Glutamatergic neuron (in vitro differentiated cells): ENCODE measurements at regions not wholly inside any gene's neighbourhood (a gene's known extent, or its start where the extent isn't known, plus 50 kb on each side); places are given as distances from the start of the nearest gene placed in this dataset.

Experiments
- DNase-seq: peaks from one replicate; pipeline ENCODE4 v3.0.0; 2022
- H3K27ac Mint-ChIP-seq: one replicate; pipeline ENCODE4 v1.8.0; 2020; ENCODE audit warnings: mild to moderate bottlenecking, mixed read lengths, inconsistent platforms; ENCODE audit not compliant: unreplicated experiment
- H3K27me3 Mint-ChIP-seq: one replicate; pipeline ENCODE4 v1.8.0; 2020; ENCODE audit warnings: mild to moderate bottlenecking, moderate library complexity, mixed read lengths, inconsistent platforms; ENCODE audit not compliant: unreplicated experiment
- H3K36me3 Mint-ChIP-seq: one replicate; pipeline ENCODE4 v1.8.0; 2020; ENCODE audit warnings: mild to moderate bottlenecking, mixed read lengths, inconsistent platforms; ENCODE audit not compliant: unreplicated experiment
- H3K4me1 Mint-ChIP-seq: one replicate; pipeline ENCODE4 v1.8.0; 2020; ENCODE audit warnings: mild to moderate bottlenecking, low read depth, mixed read lengths, inconsistent platforms; ENCODE audit not compliant: unreplicated experiment
- H3K4me3 Mint-ChIP-seq: one replicate; pipeline ENCODE4 v1.8.0; 2020; ENCODE audit warnings: mild to moderate bottlenecking, mixed read lengths, inconsistent platforms; ENCODE audit not compliant: unreplicated experiment
- H3K9me3 Mint-ChIP-seq: one replicate; pipeline ENCODE4 v1.8.0; 2020; ENCODE audit warnings: mild to moderate bottlenecking, moderate library complexity, mixed read lengths, inconsistent platforms; ENCODE audit not compliant: unreplicated experiment
- CTCF ChIP-seq: fragments of 200-600 bp; sonication (generic); IDR thresholded peaks from one replicate; pipeline ENCODE4 v1.5.0; 2021; ENCODE audit not compliant: partially characterized antibody, unreplicated experiment

- no peak for TF ChIP-seq CTCF
- H3K4me1 Mint-ChIP-seq, result peaks cover 2% of the 10 kb centered on the region
- H3K9me3 Mint-ChIP-seq, result peaks cover 3% of the 10 kb centered on the region
- peaks cover 14% of the 10 kb centered on the region for H3K36me3 Mint-ChIP-seq
- H3K27ac Mint-ChIP-seq, result no peak overlapping the region
- no peaks in the 10 kb centered on the region for H3K27me3 Mint-ChIP-seq
- DNase-seq, result no peak
- no peak overlapping the region for H3K4me3 Mint-ChIP-seq
Observed at GRCh38 chr1:232207073-232207866, 422.7 kb downstream of the SIPA1L2 start.

- H3K4me3 Mint-ChIP-seq, result no peak overlapping the region
- peaks cover 28% of the 10 kb centered on the region for H3K36me3 Mint-ChIP-seq
- TF ChIP-seq CTCF, result no peak
- peaks cover 5% of the 10 kb centered on the region for H3K9me3 Mint-ChIP-seq
- no peaks in the 10 kb centered on the region for H3K4me1 Mint-ChIP-seq
- no peak overlapping the region for H3K27ac Mint-ChIP-seq
- no peaks in the 10 kb centered on the region for H3K27me3 Mint-ChIP-seq
- no peak for DNase-seq
Observed at GRCh38 chr1:232204269-232204668, 425.7 kb downstream of the SIPA1L2 start.

GRCh38 chr1:232201024-232201423 is 428.9 kb downstream of the SIPA1L2 start:
- TF ChIP-seq CTCF, result no peak
- DNase-seq, result no peak
- H3K27ac Mint-ChIP-seq, result no peak overlapping the region
- H3K36me3 Mint-ChIP-seq, result peaks cover 33% of the 10 kb centered on the region
- H3K4me1 Mint-ChIP-seq, result no peaks in the 10 kb centered on the region
- H3K9me3 Mint-ChIP-seq, result peaks cover 5% of the 10 kb centered on the region
- H3K4me3 Mint-ChIP-seq, result no peak overlapping the region
- H3K27me3 Mint-ChIP-seq, result no peaks in the 10 kb centered on the region

GRCh38 chr1:232196042-232196441 is 433.9 kb downstream of the SIPA1L2 start:
- TF ChIP-seq CTCF, result no peak
- no peak overlapping the region for H3K4me3 Mint-ChIP-seq
- H3K9me3 Mint-ChIP-seq, result no peaks in the 10 kb centered on the region
- peaks cover 8% of the 10 kb centered on the region for H3K36me3 Mint-ChIP-seq
- peaks cover 5% of the 10 kb centered on the region for H3K27me3 Mint-ChIP-seq
- H3K4me1 Mint-ChIP-seq, result no peaks in the 10 kb centered on the region
- H3K27ac Mint-ChIP-seq, result no peak overlapping the region
- no peak for DNase-seq

- H3K36me3 Mint-ChIP-seq, result peaks cover 5% of the 10 kb centered on the region
- no peak overlapping the region for H3K27ac Mint-ChIP-seq
- H3K4me1 Mint-ChIP-seq, result no peaks in the 10 kb centered on the region
- DNase-seq, result no peak
- H3K9me3 Mint-ChIP-seq, result no peaks in the 10 kb centered on the region
- H3K4me3 Mint-ChIP-seq, result no peak overlapping the region
- TF ChIP-seq CTCF, result no peak
- H3K27me3 Mint-ChIP-seq, result peaks cover 5% of the 10 kb centered on the region
Observed at GRCh38 chr1:232194424-232194823, 435.5 kb downstream of the SIPA1L2 start.
